ENCODE measurements at regions not wholly inside any gene's neighbourhood (a gene's known extent, or its start where the extent isn't known, plus 50 kb on each side); places are given as distances from the start of the nearest gene placed in this dataset.

- no peak for TF ChIP-seq CTCF (IDR thresholded peaks at IDR 0.05)
- TF ChIP-seq EP300 (IDR thresholded peaks at IDR 0.05) = no peak
Measured at GRCh38 chr2:128544321-128545037, 225.8 kb upstream of the HS6ST1 start.
